ENCODE measurements at regions not wholly inside any gene's neighbourhood (a gene's known extent, or its start where the extent isn't known, plus 50 kb on each side); places are given as distances from the start of the nearest gene placed in this dataset.

DNA sequence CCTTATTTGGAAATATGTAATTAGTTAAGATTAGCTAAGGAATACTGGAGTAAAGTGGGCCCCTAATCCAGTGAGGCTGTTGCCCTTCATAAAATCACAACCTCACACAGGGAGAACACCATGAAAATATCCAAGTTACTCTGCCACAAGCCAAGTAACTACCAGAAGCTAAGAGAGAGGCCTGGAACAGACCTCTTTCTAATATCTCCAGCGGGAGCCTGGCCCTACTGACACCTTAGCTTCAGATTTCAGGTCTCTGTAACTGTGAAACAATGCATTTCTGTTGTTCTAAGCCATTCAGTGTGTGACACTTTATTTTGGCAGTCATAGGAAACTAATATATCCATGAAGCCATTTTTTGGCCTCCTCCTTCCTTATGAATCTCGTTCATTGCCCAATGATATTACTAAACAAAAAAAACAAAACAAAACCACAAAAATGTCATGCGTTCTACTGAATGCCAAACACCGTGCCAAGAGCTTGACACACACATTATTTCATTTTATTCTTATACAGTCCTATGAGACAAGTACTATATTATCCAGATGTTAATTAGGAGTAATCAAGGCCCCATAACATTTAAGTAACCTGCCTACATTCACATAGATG lies 699.0 kb downstream of the MAT2B start:
- TF ChIP-seq, protein P1, sequence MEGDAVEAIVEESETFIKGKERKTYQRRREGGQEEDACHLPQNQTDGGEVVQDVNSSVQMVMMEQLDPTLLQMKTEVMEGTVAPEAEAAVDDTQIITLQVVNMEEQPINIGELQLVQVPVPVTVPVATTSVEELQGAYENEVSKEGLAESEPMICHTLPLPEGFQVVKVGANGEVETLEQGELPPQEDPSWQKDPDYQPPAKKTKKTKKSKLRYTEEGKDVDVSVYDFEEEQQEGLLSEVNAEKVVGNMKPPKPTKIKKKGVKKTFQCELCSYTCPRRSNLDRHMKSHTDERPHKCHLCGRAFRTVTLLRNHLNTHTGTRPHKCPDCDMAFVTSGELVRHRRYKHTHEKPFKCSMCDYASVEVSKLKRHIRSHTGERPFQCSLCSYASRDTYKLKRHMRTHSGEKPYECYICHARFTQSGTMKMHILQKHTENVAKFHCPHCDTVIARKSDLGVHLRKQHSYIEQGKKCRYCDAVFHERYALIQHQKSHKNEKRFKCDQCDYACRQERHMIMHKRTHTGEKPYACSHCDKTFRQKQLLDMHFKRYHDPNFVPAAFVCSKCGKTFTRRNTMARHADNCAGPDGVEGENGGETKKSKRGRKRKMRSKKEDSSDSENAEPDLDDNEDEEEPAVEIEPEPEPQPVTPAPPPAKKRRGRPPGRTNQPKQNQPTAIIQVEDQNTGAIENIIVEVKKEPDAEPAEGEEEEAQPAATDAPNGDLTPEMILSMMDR (IDR thresholded peaks at IDR 0.05; ENCODE audit: extremely low read depth, missing control alignments): no peak
- DNase-seq (ENCODE audit: low spot score): no peak

DNA sequence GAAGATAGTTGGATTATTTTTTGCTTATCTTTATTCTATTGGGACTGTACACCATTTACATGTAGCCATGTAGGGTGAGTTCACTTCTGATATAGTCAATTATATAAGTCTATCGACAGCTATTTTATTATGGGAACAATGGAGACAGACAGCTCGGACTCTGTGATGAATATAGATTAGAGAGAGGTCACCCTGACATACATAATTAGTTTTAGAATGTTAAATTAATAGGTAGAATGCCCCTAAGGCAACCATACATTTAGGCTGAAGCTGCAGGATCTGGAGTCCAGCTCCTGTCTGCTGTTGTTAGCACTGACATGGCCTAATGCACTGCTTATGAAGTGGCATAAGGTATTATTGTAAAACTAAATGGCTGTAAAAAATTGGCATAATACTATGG lies 700.8 kb downstream of the MAT2B start:
- no peak for DNase-seq (ENCODE audit: low spot score)
- TF ChIP-seq, protein P1 (IDR thresholded peaks at IDR 0.05; ENCODE audit: extremely low read depth, missing control alignments): no peak

DNA sequence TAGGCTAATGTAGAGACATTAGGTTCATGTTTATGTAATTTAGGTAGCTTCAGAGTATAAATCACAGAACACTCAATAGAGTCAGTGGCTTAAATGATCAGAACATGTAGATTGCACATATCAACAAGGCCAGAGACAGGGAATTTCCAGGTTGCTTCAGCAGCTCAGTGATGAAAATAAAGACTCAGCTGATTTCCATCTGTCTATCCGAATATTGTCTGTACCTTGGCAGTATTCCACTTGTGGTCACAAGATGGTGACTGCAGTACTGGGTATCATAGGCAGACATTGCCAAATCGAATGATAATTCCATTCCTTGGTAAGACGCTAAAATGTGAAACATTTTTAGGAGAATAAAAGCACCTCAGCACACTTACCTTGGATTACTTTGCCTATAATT lies 702.2 kb downstream of the MAT2B start:
- DNase-seq (ENCODE audit: low spot score): no peak
- TF ChIP-seq, protein P1 (IDR thresholded peaks at IDR 0.05; ENCODE audit: extremely low read depth, missing control alignments): no peak

DNA sequence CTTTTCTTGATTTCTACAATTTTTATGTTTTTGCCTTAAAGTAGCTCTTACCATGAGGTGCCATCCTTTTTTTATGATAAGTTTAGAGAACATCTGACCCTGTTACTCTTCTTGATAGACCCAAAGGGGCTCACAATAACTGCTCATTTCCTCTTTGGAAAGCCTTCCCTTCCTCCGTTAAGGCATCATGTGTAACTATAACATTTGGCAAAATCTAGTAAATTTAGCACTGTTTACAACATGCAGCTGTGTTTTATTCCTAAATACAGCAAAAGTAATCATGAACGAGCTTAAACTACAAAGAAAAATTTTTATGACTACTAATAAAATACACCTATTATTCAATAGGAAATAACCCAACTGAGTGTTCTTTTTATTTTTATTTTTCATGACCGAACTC lies 705.1 kb downstream of the MAT2B start:
- TF ChIP-seq, protein P1 (IDR thresholded peaks at IDR 0.05; ENCODE audit: extremely low read depth, missing control alignments): no peak
- DNase-seq (ENCODE audit: low spot score): no peak

DNA sequence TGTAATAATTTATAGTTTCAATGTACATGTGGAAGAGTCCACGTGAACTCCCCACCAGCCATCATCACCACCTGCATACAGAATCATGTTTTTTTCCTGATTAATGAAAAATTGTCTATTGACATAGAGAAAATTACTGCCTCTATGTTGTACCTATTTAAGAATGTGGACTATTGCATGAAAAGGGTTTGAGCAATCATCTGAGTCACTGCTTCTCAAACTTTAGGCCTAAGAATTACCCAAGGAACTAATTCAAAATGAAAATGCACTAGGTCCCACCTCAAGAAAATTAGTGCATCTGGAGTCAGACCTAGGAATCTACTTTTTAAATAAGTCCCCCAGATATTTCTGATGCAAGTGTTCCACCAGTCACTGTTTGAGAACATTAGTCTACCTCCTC lies 709.3 kb downstream of the MAT2B start:
- TF ChIP-seq, protein P1 (IDR thresholded peaks at IDR 0.05; ENCODE audit: extremely low read depth, missing control alignments): no peak
- DNase-seq (ENCODE audit: low spot score): no peak

DNA sequence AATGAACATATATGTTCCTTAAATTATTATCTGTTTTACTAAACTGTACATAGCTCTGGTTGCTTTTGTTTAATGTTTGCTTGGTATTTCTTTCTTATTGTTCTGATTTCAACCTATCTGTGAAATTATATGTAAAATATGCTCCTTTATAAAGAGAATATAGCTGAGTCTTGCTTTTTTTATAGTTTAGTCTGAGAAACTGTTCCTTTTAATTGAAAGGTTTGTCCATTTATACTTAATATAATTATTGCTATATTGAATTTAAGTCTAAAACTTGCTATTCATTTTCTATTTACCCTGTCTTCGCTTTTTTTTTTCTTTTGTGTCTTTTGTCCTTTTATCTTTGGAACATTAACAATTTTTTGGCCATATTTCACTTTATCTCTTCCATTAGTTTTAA lies 712.0 kb downstream of the MAT2B start:
- no peak for DNase-seq (ENCODE audit: low spot score)
- TF ChIP-seq, protein P1 (IDR thresholded peaks at IDR 0.05; ENCODE audit: extremely low read depth, missing control alignments): no peak

DNA sequence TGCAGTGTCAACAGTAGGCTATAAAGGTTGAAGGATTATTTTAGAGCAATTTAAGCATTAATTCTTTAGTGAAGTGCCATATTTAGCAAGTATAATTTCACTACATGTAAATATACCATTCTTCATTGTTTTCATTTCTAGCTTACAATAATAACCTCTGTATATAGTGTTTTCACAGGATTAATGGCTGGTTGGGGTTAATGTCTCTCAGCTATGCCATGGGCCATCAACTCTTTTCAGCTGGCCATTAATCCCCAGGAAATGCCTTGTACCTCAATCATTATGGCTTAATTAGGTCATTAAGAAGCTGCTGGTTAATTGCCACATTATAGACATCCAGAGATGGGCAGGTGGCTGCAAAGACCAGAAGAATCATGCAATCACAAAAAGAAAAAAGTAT lies 715.1 kb downstream of the MAT2B start:
- TF ChIP-seq, protein P1 (IDR thresholded peaks at IDR 0.05; ENCODE audit: extremely low read depth, missing control alignments): no peak
- no peak for DNase-seq (ENCODE audit: low spot score)
